ES-I3 (cell line): ENCODE measurements at regions not wholly inside any gene's neighbourhood (a gene's known extent, or its start where the extent isn't known, plus 50 kb on each side); places are given as distances from the start of the nearest gene placed in this dataset.
"Not testable (repeated sequence)": the region's sequence is repeated elsewhere in the genome, so short reads cannot be mapped to it uniquely, and the experiment has no call there.

ENCODE experiments used
- H3K36me3 ChIP-seq: 2 replicates; pipeline ENCODE4 v1.6.1; 2013; ENCODE audit warnings: mild to moderate bottlenecking, low read length, control low read depth, moderate library complexity; ENCODE audit not compliant: insufficient read depth
- H3K4me1 ChIP-seq: 2 replicates; pipeline ENCODE4 v1.6.1; 2013; ENCODE audit warnings: mild to moderate bottlenecking, control low read depth, low read length; ENCODE audit not compliant: insufficient read depth
- H3K9ac ChIP-seq: 2 replicates; pipeline ENCODE4 v1.6.1; 2013; ENCODE audit warnings: low read depth, mild to moderate bottlenecking, low read length, moderate library complexity
- H3K9me3 ChIP-seq: 2 replicates; pipeline ENCODE4 v1.6.1; 2013; ENCODE audit warnings: mild to moderate bottlenecking, low read length, moderate library complexity; ENCODE audit not compliant: control insufficient read depth, insufficient read depth

DNA sequence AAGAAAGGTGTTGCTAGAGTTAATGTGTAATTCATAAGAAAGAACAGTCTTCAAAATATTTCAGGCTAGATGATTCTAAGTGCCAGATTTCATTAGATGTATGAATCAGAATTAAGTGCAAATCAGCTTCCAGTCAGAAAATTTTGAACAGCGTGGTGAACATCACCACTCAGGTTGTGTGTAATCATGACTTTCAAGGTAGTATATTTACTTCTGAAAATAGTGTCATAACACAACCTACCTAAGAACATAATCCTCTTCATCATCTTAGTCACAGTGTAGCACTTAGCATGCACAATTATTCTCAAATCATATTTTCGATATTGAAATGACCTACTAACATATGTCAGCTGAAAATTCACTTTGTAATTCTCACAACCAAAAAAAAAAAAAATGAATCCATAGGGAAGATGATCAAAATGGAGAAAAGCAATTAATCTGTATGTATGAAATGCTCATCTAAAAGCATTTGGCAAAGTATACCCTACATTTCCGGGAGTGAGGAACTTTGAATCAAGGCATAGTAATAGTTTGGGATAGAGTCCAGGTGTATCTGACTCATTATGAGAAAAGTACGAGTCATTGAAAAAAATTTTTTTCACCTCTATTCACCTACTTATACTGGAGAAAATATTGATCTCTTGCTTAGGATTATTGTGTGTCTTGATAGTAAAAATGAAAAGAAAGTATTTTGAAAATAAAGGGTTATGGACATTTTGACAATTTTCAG, 221.8 kb upstream of the CHRM3 start:
- no peaks in the 10 kb centered on the region for H3K9me3 ChIP-seq
- no peaks in the 10 kb centered on the region for H3K36me3 ChIP-seq
- no peaks in the 10 kb centered on the region for H3K4me1 ChIP-seq
- no peak overlapping the region for H3K9ac ChIP-seq

DNA sequence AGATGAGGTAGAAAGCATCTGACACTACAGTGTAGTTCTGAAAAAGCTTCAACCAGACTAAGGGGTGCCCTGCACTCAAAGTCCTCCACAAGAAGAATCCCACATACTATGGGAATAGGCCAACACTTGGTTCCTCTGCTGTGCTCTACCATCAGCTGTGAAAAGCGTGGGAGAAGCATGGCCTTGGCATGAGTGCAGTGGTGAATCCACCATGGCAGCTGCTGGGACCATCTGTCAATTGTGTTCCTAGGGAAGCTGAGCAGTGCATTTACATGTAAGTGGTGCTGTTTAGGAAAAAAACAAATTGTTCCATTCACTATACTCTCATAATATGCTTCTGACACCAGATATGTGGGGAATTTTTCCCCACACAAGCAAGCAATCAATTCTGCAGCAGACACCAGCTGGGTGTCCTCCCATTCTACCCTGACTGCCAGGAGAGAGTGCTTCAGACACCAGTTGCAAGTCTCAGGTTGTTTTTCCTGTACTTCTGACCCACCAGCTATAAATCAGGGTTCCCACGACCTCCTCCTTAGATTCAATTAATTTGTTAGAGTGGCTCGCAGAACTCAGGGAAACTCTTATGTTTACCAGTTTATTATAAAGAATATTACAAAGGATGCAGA, 230.8 kb upstream of the CHRM3 start:
- Histone ChIP-seq H3K4me1 (no peaks in the 10 kb centered on the region), H3K9ac (no peak overlapping the region), H3K9me3 (no peaks in the 10 kb centered on the region), H3K36me3 (peaks cover 2% of the 10 kb centered on the region; the same call in 1 of the 2 replicates)

DNA sequence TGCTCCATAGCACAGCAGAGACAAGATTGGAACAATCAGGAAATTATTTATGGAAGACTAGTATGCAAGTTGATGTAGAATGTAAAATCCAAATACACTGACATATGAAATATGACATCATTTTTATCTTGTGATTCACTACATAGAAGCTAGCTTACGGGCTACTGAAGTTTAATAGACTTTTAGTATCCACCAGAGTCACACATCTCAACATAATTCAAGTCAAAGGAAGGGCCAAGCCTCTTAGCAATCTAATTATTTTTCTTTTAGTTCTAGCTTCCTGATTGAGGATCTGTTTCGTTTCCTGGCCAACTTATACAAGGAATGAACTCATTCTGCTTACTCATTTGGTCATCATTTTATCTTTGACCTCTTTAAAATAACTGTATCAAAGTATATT, 234.4 kb upstream of the CHRM3 start:
- peaks cover 2% of the 10 kb centered on the region; the same call in 1 of the 2 replicates for H3K36me3 ChIP-seq
- H3K9ac ChIP-seq, result no peak overlapping the region
- no peaks in the 10 kb centered on the region for H3K9me3 ChIP-seq
- no peaks in the 10 kb centered on the region; the same call in 1 of the 2 replicates for H3K4me1 ChIP-seq

DNA sequence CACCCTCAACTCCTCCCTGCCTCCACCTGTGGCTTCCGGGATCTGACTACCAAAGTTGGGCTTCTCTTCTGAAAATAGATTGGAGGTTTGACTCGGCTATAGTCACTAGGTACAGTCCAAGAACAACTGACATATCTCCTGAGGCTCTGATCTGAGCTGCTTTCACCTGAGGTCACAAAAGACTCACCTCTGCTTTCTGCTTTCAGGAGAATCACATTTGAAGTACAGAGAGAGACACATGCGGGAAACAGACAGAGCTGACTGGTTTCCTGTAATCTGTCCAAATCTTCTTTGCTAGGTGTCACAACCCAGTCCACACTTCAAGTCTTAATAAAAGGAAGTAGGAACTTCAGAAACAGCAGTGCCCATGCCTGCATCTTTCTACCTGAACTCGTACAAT, 245.4 kb upstream of the CHRM3 start:
- peaks cover 3% of the 10 kb centered on the region; the same call in 1 of the 2 replicates for H3K4me1 ChIP-seq
- no peaks in the 10 kb centered on the region for H3K36me3 ChIP-seq
- no peaks in the 10 kb centered on the region for H3K9me3 ChIP-seq
- no peak overlapping the region for H3K9ac ChIP-seq

DNA sequence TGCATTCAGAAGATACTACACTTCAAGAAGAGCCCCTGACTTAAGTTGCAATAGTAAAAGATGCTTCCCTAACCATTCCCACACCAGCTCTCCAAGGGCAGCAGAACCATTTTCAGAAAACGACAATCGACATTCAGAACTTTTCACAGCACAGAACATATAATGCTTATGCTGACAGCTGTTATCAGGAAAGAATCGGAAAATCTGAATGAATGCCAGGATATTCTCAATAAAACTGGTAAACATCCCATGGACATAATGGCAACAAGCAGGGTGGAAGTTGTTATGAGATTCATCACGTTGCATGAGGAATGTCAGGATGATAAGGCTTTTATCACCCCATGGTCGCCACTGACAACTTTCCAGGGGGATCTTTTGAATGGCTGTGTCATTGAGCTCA, 246.6 kb upstream of the CHRM3 start:
- peaks cover 3% of the 10 kb centered on the region; the same call in 1 of the 2 replicates for H3K4me1 ChIP-seq
- no peaks in the 10 kb centered on the region for H3K36me3 ChIP-seq
- H3K9ac ChIP-seq, result no peak overlapping the region
- peaks cover 5% of the 10 kb centered on the region; the same call in 1 of the 2 replicates for H3K9me3 ChIP-seq

DNA sequence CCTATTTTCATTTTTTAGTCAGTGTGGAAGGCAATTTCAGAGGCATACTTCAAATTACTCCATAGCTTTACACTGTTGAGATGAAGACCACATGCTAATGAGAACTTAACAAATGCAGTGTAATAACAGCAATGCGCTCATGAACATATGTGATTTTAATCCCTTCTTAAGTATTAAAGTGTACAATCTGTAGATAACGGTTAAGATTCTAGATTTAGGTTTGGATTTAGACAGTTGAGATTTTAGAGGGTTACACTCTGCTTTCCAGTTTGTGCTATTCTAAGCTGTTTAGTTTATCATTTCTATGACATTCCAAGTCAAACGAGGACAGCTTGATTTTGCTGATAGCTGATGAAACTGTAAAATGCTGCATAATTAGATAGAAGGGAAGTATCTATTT, 257.8 kb upstream of the CHRM3 start:
- H3K36me3 ChIP-seq, result no peaks in the 10 kb centered on the region
- H3K9ac ChIP-seq, result no peak overlapping the region
- H3K4me1 ChIP-seq, result peaks cover 35% of the 10 kb centered on the region
- H3K9me3 ChIP-seq, result no peaks in the 10 kb centered on the region

DNA sequence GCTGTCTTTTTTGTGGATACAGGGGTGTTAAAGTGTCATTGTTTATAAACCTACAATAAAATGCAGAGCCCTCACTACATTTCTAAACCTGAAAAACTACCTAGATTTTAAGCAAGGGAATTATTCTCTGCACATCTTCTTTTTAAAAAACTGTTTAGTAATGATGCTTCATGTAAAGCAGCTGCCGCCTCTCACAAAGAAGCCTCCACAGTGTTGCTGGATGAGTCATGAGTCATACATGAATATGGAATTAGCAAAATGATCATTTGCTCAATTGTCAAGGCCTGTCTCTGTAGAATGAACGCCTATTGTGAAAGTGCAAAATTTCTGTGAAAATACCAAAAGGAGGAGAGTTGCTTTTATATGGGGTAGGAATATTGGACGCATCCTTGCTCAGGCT, 259.5 kb upstream of the CHRM3 start:
- H3K9ac ChIP-seq, result no peak overlapping the region
- peaks cover 42% of the 10 kb centered on the region for H3K4me1 ChIP-seq
- no peaks in the 10 kb centered on the region for H3K36me3 ChIP-seq
- H3K9me3 ChIP-seq, result no peaks in the 10 kb centered on the region

DNA sequence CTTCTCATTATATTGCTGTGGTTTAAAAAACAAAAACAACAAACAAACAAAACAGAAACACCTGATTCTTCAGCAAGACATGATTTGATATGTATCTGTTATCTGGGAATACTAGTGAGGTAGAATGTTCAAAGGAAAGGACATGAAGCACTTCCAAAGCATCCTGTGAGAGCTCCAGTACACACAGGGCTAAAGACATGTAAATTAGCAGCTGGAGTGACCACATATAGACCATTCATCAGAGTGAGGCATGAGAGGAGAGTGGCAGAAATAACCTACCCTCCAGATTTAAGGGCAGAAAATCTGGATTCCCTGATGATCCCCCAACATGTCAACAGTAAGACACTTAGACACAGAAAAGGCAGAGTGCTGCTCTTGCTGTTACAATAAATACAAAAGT, 260.5 kb upstream of the CHRM3 start:
- peaks cover 42% of the 10 kb centered on the region for H3K4me1 ChIP-seq
- H3K36me3 ChIP-seq, result no peaks in the 10 kb centered on the region
- peak overlapping the region; percentile 11; the same call in 1 of the 2 replicates for H3K9ac ChIP-seq
- H3K9me3 ChIP-seq, result no peaks in the 10 kb centered on the region

DNA sequence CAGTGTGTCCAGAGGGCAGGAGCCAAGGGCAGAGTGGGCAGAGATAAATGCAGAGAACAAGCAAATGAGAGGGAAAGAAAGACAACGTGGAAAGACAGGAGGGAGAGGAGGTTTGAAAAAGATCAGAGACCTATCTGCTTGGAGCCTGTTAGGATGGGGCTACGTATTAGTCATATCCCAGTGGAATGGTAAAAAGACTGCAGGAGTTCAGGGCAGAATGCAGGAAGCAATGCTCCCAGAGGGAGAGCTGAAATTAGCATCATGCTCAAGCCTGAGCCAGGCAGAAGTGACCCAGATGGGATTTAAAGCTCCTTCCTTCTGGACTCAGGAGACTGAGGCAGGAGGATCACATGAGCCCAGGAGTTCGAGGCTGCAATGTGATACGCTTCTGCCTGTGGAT, 261.3 kb upstream of the CHRM3 start:
- Histone ChIP-seq H3K4me1 (peaks cover 42% of the 10 kb centered on the region), H3K9ac (peak overlapping the region; percentile 19; the same call in 1 of the 2 replicates), H3K36me3 (no peaks in the 10 kb centered on the region), H3K9me3 (no peaks in the 10 kb centered on the region)

DNA sequence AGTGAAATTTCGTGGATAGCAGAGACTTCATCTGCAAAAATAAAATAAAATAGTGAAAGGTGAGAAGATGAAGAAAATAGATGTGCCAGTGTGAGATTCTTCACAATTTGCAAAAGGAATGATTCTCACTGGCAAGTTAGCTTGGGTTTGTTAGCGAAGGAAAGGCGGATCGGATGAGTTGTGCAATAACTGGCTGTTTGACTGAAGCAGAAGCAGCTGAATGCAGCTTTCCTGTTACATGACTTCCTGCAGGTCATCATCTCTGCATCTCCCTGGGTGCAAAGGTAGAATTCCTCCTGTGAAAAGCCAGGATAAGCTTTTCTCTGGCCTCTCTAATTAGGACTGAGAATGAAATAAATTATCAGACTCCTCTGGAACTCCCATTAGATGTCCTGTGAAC, 263.1 kb upstream of the CHRM3 start:
- Histone ChIP-seq H3K9me3 (no peaks in the 10 kb centered on the region), H3K9ac (no peak overlapping the region), H3K4me1 (peaks cover 42% of the 10 kb centered on the region), H3K36me3 (no peaks in the 10 kb centered on the region)

DNA sequence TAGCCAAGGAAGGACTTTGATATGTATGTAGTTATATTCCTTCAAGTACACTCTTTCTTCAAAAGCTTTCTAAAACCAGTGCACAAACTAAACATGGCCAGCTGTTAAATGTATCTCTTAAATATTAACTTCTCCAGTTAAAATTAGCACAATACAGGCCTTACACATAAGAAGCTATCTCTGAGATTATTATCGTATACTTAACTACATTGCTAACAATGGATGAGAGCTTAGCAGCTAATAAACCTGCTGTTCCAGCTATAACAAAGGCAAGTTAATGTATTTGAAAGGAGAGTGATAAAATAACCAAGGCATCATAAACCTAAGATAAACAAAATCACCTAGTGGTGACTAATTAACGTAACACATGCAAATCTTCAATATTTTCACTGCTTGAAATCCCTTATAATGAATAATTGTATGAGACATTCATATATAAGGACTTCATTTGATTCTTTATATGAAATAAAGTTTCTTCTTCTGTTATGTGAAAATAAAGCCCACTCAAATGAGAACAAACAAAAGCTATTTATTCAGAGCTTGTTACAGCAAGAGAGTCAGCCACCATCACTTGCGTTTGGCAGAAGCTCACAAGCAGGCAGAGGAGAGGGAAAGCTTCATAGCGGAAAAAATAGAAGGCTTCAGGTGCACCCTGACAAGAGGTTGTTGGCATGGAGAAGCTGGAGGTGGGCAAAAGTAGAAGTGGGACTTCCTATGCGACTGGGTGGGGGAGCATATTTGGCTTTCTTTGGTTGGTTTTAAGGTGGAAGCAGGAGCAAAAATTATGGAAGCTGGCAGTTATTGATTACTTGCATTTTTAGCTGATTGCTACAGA, 274.1 kb upstream of the CHRM3 start:
- H3K4me1 ChIP-seq, result peaks cover 19% of the 10 kb centered on the region
- no peaks in the 10 kb centered on the region for H3K36me3 ChIP-seq
- H3K9ac ChIP-seq, result no peak overlapping the region
- H3K9me3 ChIP-seq, result no peaks in the 10 kb centered on the region

DNA sequence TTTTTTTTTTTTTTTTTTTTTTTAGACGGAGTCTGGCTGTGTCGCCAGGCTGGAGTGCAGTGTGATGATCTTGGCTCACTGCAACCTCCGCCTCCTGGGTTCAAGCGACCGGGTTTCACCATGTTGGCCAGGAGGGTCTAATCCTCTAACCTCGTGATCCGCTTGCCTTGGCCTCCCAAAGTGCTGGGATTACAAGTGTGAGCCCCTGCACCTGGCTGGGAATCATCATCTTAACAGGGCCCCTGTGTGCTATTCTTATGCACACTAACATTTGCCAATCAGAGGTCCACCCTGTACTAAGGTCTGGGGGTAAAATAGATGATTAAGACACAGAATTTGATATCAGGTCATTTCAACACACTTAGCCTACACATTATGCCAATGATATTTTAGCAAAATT, 278.7 kb upstream of the CHRM3 start:
- Histone ChIP-seq H3K9me3 (no peaks in the 10 kb centered on the region), H3K4me1 (peaks cover 21% of the 10 kb centered on the region), H3K9ac (no peak overlapping the region), H3K36me3 (no peaks in the 10 kb centered on the region)

DNA sequence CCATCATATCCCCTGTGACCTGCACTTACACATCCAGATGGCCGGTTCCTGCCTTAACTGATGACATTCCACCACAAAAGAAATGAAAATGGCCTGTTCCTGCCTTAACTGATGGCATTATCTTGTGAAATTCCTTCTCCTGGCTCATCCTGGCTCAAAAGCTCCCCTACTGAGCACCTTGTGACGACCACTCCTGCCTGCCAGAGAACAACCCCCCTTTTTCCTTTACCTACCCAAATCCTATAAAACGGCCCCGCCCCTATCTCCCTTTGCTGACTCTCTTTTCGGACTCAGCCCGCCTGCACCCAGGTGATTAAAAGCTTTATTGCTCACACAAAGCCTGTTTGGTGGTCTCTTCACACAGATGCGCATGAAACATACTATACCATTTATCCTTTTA, 279.7 kb upstream of the CHRM3 start:
- peak overlapping the region; percentile 35; the same call in 1 of the 2 replicates for H3K9ac ChIP-seq
- H3K9me3 ChIP-seq, H3K36me3 ChIP-seq: not testable (repeated sequence)
- H3K4me1 ChIP-seq, result peaks cover 11% of the 10 kb centered on the region

DNA sequence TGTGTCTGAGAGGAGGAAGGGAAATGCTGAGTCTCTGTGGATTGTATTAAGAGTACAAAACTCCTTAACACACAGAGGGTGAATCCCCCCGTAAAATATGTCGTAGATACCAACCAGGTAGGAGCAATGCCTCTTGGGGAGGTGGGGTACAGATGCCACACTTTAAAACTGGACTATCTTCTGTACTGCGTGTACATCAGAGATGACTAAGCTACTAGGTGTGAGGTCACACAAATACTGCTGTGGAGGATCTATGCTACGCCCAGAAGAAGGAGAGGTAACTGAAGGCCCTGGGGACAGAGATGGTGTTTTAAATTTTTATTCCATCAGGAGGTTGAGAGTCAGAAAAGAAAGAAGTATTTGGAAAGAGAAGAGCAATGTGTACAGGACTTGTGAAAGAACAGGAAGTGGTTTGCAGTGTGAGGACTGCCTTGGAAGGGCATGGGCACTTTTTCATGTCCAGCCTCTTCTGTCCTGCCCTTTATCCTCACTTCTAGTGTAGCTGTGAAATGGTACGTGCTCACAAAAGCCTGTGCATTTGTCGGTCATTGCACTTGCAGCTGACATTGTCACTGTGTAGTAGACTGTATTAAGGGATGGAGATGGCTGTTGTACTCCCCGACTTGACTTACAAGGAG, 287.8 kb upstream of the CHRM3 start:
- no peak overlapping the region for H3K9ac ChIP-seq
- H3K9me3 ChIP-seq, result no peaks in the 10 kb centered on the region
- H3K36me3 ChIP-seq, result no peaks in the 10 kb centered on the region
- peaks cover 9% of the 10 kb centered on the region; the same call in 1 of the 2 replicates for H3K4me1 ChIP-seq
